HG03097 (cell line): ENCODE measurements at regions not wholly inside any gene's neighbourhood (a gene's known extent, or its start where the extent isn't known, plus 50 kb on each side); places are given as distances from the start of the nearest gene placed in this dataset.

Experiments
- ATAC-seq: cut with Tn5 transposase; IDR thresholded peaks from one replicate; pipeline ENCODE4 v1.9.1; 2021; ENCODE audit not compliant: unreplicated experiment, low FRiP score

DNA sequence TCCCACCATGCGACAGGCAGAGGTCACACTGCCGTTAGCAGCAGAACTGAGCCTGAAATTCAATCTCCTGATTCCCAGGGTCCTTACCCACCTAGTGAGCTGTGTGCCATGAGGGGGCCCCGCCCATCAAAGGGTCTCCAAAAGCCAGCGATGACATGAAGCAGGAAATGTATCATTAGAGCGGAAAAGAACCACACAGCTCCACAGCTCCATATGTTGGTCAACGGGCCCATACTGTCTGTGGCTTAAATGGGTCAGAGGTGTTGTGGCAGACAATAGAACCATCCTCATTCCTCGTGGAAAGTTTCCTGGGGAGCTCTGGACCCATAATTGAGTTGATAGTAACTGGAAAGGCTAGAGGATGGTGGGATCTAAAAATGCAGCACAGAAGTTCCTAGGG, 68.1 kb upstream of the PODXL start:
- no peak for ATAC-seq

GRCh38 chr7:131623154-131623553, 66.7 kb upstream of the PODXL start:
- no peak for ATAC-seq

- ATAC-seq, result no peak
These were observed 65.2 kb upstream of the PODXL start for GRCh38 chr7:131621652-131622051.

DNA sequence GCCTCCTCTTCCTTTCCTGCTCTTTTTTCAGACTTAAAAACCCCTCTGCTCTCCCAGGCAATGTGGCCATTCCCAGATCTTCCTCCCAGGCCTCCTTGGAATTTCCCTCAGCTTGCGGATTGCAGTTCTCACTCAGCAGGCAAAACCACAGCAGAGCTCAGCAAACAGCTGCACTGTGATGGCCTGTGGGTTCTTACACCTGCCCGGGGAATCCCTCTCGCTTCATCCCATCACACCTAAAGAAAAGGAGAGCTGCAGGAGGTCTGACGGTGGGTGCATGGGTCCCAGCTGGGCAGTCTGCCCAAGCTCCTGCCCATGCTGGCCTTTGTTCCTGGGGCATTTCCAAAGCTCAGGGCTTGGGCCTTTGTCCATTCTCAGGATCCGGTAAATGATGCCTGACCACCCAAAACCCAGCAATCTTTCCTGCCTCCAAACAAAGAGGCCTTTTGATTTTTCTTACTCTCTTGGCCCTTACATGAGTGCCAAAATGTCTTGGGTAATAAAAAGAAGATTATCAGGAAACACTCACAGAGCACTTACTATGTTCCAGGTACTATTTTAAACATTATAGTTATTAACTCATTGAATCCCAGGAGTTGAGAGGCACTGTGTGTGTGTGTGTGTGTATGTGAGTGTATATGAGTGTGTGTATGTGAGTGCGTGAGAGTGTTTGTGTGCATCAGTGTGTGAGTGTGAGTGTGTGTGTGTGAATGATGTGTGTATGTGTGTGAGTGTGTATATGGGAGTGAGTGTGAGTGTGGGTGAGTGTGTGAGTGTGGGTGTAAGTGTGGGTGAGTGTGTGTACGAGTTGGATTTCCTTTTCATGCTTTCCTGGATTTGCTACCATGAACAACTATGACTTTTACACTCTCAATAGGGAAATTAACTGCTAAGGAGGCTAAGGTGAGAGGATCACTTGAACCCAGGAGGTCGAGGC, 64.5 kb upstream of the PODXL start:
- no peak for ATAC-seq

- ATAC-seq, result no peak
These were observed 63.2 kb upstream of the PODXL start for GRCh38 chr7:131619336-131620305.

DNA sequence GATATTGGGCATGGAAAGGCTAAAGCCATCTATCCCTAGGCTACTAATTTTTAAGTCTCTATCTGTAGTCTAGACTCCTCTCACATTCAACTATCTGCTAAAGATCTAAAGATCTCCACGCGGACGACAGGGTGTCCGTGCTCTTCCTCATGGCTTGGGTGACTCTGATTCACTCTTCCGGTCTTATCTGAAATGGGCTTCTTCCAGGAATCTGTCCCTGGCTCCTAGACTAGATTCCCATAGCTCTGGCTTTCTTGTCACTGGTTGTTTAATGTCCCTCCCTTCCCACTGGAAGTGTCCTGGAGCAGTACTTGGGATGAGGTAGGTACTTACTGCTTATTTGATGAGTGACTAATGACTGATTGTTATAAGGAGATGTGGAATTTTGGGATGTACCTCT, 62.0 kb upstream of the PODXL start:
- no peak for ATAC-seq

DNA sequence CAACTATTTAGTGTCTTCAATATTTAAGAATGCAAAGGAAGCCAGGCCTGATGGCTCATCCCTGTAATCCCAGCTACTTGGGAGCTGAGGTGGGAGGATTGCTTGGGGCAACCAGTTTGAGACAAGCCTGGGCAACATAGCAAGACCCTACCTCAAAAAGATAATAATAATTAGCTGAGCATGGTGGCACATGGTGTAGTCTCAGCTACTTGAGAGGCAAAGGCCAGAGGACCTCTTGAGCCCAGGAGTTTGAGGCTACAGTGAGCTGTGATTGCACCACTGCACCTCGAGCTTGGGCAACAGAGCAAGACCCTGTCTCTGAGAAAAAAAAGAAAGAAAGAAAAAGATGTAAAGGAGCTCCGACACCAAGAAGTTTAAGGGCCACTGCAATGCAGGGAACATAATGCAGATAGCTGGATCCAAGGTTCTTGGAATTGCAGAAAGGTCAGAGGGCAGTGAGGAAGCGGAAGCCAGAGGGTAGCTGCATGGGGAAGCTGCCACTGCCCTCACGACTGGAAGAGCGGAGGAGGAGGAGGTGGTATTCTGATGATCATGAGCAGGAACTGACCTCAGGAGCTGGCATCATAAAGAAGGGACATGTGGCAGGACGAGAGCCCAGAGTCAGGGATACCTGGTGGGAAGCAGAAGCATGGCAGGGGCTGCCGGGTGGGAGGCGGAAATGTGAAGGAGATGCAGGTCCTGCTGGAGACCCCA, 60.2 kb upstream of the PODXL start:
- ATAC-seq, result no peak

- ATAC-seq, result no peak
These were observed 57.5 kb upstream of the PODXL start for GRCh38 chr7:131613909-131614308.

DNA sequence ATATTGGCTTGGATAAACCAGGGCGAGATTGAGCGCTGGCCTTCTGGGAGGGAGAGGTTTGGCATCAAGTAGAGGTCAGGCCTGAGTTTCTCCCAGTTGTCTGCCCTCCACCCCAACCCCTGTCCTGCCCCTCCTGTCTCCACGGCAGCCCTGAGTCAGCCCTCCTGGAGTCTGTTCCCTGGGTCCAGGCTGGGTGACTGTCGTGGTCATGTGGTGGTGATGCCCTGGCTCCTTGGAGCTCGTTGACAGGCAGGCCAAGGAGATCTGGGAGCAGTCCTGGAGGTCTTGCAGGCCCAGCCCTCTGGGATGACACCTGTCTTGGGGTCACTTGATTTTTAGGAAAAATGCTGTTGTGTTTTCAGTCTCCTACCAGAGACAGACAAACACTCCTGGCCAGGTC, 53.6 kb upstream of the PODXL start:
- ATAC-seq, result no peak

GRCh38 chr7:131608116-131608500, 51.7 kb upstream of the PODXL start:
- no peak for ATAC-seq

GRCh38 chr7:131607291-131608115, 51.1 kb upstream of the PODXL start:
- ATAC-seq, result no peak

DNA sequence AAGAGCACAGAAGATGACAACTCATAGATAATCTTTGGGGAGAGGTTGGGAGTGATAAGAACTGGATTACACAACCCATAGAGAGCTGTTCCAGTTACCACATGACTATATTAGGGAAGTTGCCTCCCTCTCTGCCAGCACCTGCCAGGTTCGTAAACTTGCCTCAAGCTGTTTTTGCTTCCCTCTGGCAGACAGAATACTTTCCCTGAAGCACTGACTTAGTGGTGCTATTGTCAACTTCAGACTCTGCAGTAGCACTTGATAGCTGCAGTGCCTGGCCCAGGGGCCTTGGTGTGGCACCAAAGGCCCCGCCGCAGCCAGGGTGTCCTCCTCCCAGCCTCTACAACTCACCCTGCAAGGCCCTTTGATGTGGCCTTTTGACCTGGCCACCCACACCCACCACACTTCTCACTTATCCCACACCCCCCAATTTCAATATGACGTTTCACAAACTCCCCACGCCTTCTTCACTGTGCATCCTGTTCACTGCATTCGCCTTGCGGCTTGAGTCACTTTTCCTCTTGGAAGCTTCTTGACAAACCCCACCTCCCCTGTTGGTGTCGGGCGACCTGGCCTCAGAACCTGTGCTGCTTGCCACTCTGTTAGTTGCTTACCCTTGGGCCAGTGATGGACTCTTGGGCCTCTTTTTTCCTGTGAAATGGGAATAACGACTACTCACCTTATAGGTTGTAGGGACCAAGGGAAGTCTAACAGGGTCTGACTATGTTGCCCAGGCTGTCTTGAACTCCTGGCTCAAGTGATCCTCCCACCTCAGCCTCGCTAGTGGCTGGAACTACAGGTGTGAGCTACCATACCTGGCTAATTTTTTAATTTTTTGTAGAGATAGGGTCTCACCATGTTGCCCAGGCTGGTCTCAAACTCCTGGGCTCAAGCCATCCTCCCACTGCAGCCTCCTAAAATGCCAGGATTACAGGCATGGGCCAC, 50.2 kb upstream of the PODXL start:
- ATAC-seq, result no peak
